NCI-H748 (cell line): ENCODE measurements at regions not wholly inside any gene's neighbourhood (a gene's known extent, or its start where the extent isn't known, plus 50 kb on each side); places are given as distances from the start of the nearest gene placed in this dataset.

ENCODE experiments used
- DNase-seq: peaks from one replicate; lab custom pipeline; 2025; ENCODE audit not compliant: unreplicated experiment; lab: John Stamatoyannopoulos, UW

DNA sequence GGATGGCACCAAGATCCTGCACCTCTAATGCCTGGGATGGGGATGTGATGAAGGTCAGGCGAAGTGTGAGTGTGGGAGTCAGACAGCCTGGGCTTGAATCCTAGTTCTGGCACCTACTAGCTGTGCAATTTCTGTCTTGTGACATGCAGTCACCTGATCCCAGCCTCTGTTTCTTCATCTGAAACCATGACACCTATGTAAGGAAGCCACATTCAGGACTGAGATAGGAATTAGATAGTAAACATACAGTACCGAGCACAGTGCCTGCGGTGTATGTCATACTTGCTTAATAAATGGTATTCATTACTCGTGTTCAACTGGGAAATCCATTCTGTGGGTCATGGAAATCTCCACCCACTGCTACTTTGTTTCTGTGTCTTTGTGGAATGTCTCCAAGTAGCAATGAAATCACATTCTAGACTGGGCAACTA, 140.6 kb upstream of the STC2 start:
- DNase-seq = no peak

DNA sequence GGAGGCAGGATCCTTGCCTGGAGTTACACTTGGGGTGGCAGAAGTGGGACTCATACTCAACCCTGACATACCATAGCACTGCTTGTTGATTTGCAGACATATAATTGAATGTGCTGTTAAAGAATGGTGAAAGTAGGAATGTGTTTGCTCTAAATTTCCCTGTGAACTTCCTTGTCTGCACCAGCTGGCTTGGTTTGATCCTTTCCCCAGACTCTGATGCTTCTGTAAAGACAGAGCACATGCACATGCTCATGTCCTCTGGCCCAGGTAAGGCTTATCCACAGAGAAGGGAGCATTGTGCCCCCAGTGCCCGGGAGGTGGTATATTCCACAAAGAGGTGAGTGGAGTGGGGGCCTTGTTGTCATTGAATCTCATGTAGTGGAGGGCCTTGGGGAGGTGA, 138.0 kb upstream of the STC2 start:
- no peak for DNase-seq

GRCh38 chr5:173464813-173465212, 136.6 kb upstream of the STC2 start:
- DNase-seq = peak; percentile 34

GRCh38 chr5:173463207-173463606, 135.0 kb upstream of the STC2 start:
- no peak for DNase-seq

DNA sequence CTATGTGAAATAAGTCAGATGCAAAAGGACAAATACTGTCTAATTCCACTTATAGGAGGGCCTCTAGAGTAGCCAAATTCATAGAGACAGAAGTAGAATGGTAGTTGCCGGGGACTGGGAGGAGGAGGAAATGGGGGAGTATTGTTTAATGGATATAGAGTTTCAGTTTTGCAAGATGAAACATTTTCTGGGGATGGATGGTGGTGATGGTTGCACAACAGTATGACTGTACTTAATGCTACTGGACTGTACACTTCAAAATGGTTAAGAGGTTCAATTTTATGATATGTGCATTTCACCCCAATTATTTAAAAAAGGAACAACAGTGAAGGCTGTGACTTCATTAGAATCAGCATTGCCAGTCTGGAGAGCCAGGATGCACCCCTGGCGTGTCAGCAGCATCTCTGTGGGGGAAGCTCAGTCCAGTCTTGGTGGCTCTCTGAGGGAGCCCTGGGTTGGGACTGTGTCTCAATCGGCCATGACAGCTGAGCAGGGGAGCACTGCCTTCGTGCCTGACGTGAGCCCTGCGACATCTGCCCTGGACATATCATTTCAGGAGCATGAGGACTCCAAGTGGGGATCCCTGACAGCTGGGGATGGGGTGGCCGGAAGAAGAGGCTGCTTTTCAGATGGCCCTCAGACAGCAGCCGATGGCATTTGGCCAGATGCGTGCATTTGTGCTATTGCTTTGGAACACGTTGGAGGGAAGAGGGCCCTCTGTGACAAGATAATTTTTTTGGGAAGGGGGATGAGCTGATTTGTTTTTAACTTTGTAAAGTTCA, 130.8 kb upstream of the STC2 start:
- no peak for DNase-seq

DNA sequence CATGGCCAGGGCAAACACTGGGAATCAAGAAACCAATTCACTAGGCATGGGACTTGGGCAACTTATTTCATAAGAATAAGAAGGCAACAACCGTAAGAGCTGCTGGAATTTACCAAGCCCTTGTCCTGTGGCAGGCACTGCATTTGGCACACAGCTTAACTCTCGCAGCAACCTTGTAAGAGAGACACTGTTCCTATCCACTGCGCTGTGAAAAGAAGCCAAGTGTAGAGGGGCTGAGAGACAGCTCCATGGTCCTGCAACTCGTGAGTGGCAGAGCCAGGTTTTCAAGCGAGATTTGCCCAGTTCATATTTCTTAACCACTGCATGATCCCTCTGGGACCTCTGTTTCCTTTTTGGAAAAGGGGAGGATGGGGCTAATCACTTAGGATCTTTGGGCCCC, 129.3 kb upstream of the STC2 start:
- DNase-seq = no peak

DNA sequence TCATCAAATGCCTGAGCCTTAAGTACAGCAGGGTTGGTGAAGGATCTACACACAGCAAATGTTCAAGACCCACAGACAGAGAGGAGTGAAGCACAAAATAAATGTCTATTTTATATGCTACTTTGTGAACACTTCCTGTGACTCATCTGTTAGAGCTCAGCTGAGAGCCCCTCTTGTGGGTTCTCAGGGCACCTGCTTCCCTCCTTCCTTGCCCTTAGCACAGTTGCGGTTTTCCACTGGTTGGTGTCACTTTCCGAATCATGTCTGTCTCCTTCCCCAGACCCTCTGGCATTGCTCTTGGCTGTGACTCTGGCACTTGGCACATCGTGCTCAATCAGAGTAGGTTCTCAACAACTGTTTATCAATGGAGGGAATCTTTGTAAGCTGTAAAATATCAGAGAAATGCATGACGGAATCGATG, 128.5 kb upstream of the STC2 start:
- no peak for DNase-seq

- DNase-seq = no peak
Measured at GRCh38 chr5:173456181-173456580, 128.0 kb upstream of the STC2 start.

DNA sequence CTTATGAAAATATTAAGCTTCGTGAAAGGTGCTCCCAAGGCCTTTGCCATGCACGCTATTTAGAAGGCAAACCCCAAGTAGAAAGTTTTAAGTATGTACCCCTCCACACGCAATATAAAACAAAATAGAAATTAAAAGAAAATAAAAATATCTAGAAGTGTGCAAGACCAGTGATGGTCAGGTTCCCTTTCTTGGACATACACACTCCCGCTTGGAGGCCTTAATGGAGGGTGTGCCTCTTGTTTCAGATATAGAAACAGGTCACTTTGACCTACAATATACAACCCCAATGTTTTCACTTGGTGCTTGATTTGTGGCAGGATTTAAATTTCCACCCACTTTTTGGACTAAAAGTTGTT, 127.4 kb upstream of the STC2 start:
- no peak for DNase-seq

- no peak for DNase-seq
Measured at GRCh38 chr5:173454736-173455598, 126.8 kb upstream of the STC2 start.

DNA sequence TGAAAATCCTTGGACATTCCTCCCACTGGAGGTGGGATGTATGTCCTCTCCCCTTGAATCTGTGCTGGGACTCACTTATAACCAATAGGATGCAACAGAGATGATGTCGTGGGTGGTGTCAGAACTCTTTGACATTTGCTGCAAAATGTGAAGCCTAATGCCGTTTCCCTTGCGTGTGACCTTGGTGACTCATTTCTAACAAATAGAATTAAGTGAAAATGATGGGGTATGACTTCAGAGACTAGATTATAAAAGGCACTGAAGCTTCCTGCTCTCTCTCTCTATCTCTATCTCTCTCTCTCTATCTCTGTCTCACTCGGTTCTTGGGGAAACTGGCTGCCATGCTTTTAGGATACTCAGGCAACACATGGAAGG, 126.1 kb upstream of the STC2 start:
- no peak for DNase-seq

- no peak for DNase-seq
Measured at GRCh38 chr5:173453167-173453566, 125.0 kb upstream of the STC2 start.

GRCh38 chr5:173452119-173452905, 124.1 kb upstream of the STC2 start:
- DNase-seq = no peak

GRCh38 chr5:173451651-173452050, 123.4 kb upstream of the STC2 start:
- DNase-seq = no peak

DNA sequence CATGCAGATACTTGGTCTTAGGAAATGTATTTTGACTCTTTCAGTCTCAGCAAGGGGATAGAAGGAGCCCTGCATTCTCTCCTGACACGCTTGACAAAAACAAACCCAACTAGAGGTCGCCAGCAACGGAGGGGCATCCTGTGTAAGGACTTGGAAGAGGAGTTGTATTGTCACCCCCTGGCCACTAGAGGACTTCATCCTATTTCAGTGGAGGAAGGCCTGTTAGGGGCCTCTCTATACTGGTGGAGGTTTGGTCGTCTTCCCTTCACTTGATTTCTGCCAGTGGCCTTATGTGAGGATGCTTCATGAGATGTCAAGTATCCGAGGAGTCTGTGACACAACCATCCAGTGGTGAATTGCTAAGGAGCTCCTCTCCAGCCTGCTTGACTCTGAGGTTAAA, 122.8 kb upstream of the STC2 start:
- peak; percentile 58 for DNase-seq

GRCh38 chr5:173450188-173450587, 122.0 kb upstream of the STC2 start:
- no peak for DNase-seq

- no peak for DNase-seq
Measured at GRCh38 chr5:173448856-173449255, 120.6 kb upstream of the STC2 start.

- DNase-seq = no peak
Measured at GRCh38 chr5:173443971-173444370, 115.8 kb upstream of the STC2 start.

DNA sequence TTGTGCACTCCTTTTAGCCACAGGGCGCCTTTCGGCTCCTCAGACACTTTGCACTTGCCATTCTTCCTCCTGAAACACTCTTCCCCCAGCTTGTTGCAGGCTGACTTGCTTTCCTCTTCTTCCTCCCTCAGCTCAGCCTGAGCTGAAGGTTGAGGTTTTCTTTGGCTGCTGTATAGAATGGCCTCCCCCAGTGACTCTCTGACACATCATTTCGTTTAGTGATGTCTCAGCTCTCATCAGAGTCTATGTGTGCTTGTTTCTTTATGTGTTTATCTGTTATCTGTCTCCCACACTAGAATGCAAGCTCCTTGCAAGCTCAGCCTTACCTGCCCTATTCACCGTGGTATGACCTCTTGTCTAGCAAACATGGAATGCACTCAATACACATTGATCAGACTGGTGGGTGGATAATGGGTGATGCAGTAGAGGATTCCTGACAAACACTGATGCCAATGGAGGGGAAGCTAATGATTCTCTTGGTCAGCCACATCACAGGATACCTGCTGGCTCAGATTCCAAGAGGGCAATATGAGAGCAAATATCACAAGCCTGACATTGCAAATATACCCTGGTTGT, 112.9 kb upstream of the STC2 start:
- DNase-seq = no peak

DNA sequence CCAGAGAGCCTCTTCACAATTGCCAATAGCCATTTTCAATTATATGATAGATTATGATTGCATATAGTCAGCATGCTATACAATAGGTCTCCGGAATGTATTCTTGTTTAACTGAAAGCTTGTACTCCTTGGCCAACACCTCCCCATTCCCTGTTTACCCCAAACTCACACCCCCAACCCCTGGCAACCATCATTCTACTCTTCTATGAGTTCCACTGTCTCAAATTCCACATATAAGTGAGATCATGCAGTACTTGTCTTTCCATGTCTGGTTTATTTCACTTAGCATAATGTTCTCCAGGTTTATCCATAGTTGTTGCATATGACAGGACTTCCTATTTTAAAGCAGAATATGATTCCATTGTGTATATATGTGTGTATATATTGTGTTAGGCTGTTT, 110.7 kb upstream of the STC2 start:
- no peak for DNase-seq

DNA sequence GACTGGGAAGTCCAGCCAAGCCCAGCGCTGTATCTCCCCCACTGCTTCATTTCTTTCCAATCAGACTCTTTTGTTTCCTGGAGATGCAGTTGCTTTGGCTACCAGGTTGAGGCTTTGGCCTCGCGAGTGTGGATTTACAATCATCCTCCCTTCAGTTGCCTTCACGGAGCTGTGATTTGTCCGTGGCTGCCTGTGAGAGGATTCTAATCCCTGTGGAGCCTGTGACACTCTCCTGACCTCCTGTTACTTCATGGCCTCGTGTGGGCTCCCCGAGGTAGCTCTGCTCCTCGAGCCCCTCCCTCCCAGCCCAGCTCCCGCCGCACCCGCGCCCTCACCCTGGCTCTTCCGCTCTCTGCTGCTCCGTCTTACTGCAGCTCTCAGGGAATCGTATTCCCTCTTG, 107.2 kb upstream of the STC2 start:
- peak; percentile 14 for DNase-seq
